Lung microvascular endothelial cell (primary cell): ENCODE measurements at regions not wholly inside any gene's neighbourhood (a gene's known extent, or its start where the extent isn't known, plus 50 kb on each side); places are given as distances from the start of the nearest gene placed in this dataset.

ENCODE experiments used
- DNase-seq, 2 donors: peaks; one replicate each; pipeline versions ENCODE4 v3.0.0 to v3.0.0-alpha.2; 2010; ENCODE audit warnings: low read depth in 2 of 2

GRCh38 chr2:164302786-164303185 lies 318.5 kb downstream of the GRB14 start:
- no peak for DNase-seq

DNA sequence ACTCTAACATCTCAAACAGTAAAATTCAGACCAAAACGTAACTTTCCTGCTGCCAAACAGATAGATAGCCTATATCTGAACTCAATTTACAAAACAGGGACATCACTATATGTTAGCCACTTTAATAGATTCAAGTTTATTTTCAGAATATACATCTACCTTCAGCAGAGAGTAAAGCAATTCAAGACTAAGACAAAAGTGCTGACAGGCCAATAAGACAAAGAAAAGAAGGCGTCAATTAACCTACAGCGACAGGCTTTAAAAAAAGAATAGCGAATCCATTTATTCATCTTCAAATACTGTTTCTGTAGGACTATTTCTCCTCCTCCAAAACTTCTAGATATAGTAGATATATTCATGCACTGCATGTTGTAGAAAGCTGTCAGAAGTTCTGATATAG lies 333.0 kb downstream of the GRB14 start:
- no peak for DNase-seq

DNA sequence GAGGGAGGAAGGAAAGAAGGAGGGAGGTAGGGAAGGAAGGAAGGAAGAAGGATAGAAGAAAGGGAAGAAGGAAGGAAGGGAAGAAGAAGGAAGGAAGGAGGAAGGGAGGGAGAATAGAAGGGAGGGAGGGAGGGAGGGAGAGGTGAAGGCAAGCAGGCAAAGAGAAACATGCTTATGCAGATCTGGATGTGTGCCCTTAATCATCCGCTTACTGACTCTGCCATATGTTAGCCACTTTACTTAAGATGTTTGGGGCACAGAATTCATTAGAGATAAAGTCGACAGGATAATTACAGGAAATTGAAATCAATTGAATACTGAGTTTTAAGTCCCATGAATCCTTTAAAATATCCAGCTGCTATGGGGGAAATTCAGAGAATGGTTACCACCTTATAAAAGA lies 334.2 kb downstream of the GRB14 start:
- DNase-seq: no peak

DNA sequence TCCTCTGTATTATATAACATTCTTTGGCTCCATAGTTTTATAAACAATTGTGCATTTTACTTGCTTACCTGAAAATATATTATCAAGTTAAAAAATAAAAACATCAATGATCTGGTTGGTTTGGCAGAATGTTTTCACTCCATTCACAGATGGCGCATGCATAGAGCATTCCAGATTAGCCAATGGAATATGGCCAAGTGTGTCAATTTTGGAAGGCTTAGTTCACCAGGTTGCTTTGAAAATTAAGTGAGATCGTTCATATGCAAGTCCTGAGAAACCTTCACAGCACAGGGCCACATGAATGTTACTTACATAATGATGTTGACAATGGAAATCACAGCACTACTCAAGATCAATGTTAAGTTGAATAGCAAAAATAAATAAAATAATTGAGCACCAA lies 335.7 kb downstream of the GRB14 start:
- DNase-seq: no peak

DNA sequence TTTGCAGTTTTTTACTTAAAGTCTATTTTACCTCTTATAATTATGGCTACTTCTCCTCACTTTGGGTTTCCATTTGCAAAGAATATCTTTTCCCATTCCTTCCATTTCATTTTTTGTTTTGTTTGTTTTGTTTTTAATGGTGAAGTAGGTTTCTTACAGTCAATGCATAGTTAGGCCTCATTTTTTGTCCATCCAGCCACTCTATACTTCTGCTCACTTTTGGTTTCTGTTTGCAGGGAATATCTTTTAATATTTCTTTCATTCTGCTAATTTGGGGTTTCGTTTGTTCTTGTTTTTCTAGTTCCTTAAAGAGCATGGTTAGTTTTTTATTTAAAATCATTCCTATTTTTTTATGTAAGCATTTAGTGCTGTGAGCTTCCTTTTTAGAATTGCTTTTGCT lies 339.4 kb downstream of the GRB14 start:
- no peak for DNase-seq

DNA sequence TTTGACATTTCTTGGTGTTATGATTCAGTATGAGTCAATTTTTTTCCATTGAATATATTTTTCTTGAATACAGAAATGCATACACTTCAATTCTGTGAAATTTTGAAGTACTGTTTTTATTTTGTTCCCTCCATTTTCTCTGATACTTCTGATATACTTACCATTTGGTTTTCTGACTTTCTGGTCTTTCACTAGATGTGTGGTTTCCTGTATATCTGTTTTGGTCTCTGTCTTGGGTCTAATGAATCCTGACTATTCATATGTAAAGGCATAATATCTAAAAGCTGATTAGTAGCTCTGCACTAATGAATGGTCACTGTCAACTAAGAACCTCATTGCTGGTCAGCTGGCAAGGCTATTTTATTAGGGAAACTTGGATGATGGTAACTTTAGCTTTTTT lies 345.6 kb downstream of the GRB14 start:
- no peak for DNase-seq

DNA sequence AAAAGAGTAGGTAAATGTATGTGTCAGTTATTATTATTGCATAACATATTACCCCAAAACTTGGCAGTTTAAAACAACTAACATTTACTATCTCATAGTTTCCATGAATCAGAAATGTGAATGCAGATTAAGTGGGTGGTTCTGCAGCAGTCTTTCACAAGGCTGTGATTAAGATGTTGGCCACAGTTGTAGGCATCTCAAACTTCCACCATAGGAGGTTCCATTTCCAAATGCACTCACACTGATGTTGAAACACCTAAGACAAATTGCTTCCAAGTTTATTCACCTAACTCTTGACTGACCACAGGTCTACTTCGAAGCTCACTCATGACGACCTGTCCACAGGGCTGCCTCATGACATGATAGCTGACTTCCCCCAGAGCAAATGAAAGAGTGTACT lies 360.8 kb downstream of the GRB14 start:
- no peak for DNase-seq

GRCh38 chr2:164257742-164258141 lies 363.5 kb downstream of the GRB14 start:
- DNase-seq: no peak

- DNase-seq: no peak
Measured at GRCh38 chr2:164252568-164253287, 368.6 kb downstream of the GRB14 start.

DNA sequence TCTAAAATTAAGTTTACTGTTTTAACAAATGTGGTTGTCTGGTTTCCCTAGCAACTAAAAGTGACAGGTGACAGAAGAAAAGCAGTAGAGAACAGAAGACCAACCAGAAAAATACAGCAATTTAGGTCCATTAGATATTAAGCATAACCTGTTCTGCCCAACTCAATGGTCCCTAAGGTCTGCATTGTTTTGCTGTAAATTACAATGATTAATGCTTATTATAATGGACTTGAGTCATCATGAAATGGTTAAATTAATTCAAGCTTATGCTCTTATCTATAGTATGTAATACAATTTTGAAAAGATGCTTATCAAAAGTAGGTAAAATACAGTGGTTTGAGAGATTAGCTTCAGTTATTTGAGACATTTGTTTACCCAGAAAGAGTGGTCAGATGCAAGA lies 378.0 kb downstream of the GRB14 start:
- no peak for DNase-seq

GRCh38 chr2:164242409-164242808 lies 378.9 kb downstream of the GRB14 start:
- DNase-seq: no peak

DNA sequence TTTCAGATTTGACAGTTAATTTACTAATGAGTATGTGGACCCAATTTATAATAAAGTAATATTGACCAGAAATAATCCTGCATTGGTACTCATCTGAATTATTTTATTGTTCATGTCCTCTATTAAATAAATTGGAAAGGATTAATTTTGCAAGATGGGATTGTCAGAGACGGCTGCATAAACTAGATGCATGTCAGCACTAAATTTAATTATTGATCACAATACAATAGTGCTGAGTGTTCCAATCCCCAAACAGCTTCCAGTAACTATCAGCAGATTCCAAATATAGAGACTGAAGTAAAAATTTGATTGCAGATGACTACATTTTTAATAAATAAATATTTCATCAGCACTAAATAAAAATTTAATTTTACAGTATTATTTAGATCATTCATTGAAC lies 387.2 kb downstream of the GRB14 start:
- DNase-seq: no peak

DNA sequence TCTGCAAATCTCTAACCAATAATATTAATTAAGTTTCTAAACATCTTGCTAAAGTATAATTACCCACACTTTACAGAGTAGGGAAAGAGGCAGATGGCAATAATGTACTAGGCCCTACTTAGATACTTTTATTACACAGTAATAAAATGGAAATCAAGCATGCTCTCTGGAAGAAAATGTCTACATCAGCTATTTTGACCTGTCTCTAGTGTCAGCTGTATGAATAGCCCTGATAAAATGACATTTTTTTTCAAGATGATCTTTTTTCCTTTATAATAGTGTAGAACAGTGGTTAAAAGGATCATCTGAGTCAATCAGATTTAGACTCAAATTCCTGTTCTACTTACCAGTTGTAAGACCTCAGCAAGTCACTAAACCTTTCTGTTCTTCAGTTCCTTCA lies 397.3 kb downstream of the GRB14 start:
- no peak for DNase-seq

- DNase-seq: no peak
Measured at GRCh38 chr2:164221473-164221872, 399.8 kb downstream of the GRB14 start.

GRCh38 chr2:164220265-164220664 lies 401.0 kb downstream of the GRB14 start:
- no peak for DNase-seq

DNA sequence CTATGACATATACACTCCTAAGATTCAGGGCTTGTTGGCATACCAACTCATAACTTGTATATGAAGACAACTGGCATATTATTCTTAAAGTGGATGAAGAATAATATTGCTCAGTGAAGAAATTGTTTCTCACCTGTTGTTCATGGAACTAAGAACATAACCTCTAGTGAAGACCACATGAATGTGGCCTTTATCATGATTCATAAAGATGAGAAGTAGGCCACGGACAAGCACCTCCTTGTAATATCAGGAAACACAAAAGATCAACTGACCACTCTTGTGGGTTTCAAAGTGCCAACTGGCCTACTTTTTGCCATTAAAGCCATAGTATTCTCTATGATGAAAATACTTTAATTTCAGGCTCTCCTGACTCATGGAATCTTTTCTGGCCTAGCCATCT lies 407.4 kb downstream of the GRB14 start:
- no peak for DNase-seq

GRCh38 chr2:164205347-164205746 lies 415.9 kb downstream of the GRB14 start:
- DNase-seq: no peak

GRCh38 chr2:164203131-164203530 lies 418.2 kb downstream of the GRB14 start:
- no peak for DNase-seq

DNA sequence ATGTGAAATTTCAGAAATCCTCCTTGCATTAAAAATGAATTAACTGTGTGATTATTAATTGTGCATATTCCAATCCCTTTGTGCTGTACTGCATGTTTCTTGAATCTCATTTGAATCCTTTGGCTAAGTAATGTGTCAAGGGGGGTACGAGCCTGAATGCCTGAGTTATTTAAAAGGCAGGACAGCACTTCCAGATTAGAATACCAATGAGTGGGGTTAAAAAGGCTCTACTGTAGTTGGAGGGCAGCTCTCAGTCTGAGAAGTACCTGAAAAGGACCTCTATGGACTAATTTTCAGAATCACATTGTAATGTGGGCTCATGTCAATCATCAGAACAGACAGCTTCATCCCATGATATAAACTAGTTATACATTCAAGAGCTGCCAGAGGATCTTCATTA lies 423.0 kb downstream of the GRB14 start:
- no peak for DNase-seq

DNA sequence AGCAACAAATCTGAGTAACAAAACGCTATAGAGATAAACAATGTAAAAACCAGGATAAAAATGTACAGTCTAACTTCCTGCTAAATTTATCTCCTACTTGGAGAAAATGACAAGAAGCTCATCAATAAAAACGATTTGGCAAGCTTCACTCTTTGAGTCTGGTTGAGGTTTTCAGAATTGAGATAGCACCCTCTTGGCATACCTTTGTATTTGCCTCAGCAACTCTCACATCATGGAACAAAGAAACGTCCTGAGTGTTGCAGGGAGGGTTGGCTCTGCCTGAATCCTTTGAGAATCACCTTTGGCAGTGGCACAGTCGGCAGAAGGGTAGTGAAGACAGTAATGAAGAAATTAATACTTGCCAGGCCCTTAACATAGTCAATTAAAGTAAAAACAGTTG lies 430.6 kb downstream of the GRB14 start:
- no peak for DNase-seq

DNA sequence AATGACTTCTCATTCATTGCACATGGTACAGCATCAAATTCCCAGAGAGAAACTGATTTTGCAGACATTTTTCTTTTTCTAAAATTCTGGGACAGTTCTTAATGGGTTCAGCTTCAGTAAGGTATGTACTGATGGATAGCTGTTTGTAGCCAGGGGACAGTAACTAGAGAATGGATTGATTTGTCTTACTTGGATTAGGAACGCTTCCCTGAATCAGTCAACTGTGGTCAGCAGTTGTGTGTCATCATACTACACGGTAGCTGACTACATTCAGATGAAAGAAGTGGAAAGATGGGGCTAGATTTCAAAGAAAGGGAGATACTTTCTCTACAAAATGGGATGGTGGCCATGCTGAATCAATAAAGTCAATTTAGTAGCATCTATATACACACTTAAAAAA lies 431.4 kb downstream of the GRB14 start:
- no peak for DNase-seq

GRCh38 chr2:164187121-164187520 lies 434.2 kb downstream of the GRB14 start:
- no peak for DNase-seq

DNA sequence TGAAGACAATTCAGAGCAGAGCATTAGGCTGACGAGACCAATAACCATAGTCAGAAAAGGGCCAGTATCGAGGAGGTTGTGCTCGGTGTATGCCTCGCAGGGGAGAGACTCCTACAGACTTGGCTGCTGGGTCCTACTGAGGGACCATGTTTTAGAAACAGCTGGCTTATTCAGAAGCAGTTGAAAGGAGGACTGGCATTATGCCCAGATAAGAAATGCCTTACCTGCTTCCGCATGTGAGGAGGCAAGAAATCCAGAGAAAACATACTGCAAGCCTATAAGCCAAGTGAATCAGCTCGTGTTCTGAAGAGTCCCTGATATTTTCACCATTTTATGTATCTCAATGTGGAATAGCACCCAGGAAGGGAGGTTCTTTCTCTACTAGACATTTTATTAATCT lies 434.7 kb downstream of the GRB14 start:
- no peak for DNase-seq

GRCh38 chr2:164182116-164182627 lies 439.1 kb downstream of the GRB14 start:
- no peak for DNase-seq
